T-helper 2 cell treated with Interferon-gamma antibody and Interleukin-4, amounts not matched to agents 5 μg/mL and 100 μg/mL, for 36 hours (primary cell): ENCODE measurements at regions not wholly inside any gene's neighbourhood (a gene's known extent, or its start where the extent isn't known, plus 50 kb on each side); places are given as distances from the start of the nearest gene placed in this dataset.

Experiments used
- DNase-seq: peaks from one replicate; pipeline ENCODE4 v3.0.0; 2021; ENCODE audit warnings: low spot score
- H3K27ac Mint-ChIP-seq: one replicate; pipeline ENCODE4 v1.8.0; 2021; ENCODE audit warnings: mild to moderate bottlenecking, mixed read lengths
- H3K27me3 Mint-ChIP-seq: one replicate; pipeline ENCODE4 v1.8.0; 2021; ENCODE audit warnings: low read depth, mixed read lengths
- H3K36me3 Mint-ChIP-seq: one replicate; pipeline ENCODE4 v1.8.0; 2021; ENCODE audit warnings: low read depth, mixed read lengths
- H3K4me1 Mint-ChIP-seq: one replicate; pipeline ENCODE4 v1.8.0; 2021; ENCODE audit warnings: low read depth, mixed read lengths
- H3K4me3 Mint-ChIP-seq: one replicate; pipeline ENCODE4 v1.8.0; 2022; ENCODE audit warnings: mild to moderate bottlenecking, moderate library complexity, mixed read lengths
- H3K9me3 Mint-ChIP-seq: one replicate; pipeline ENCODE4 v1.8.0; 2021; ENCODE audit warnings: mixed read lengths

- H3K4me3 Mint-ChIP-seq, result no peak overlapping the region
- no peaks in the 10 kb centered on the region for H3K4me1 Mint-ChIP-seq
- H3K27ac Mint-ChIP-seq, result no peak overlapping the region
- no peaks in the 10 kb centered on the region for H3K9me3 Mint-ChIP-seq
- DNase-seq, result no peak
- no peaks in the 10 kb centered on the region for H3K36me3 Mint-ChIP-seq
- H3K27me3 Mint-ChIP-seq, result no peaks in the 10 kb centered on the region
Measured at GRCh38 chr1:188249811-188250210, 1421.1 kb downstream of the PLA2G4A start.

- H3K27ac Mint-ChIP-seq, result no peak overlapping the region
- H3K27me3 Mint-ChIP-seq, result no peaks in the 10 kb centered on the region
Measured at GRCh38 chr1:188251036-188251435, 1422.3 kb downstream of the PLA2G4A start.

GRCh38 chr1:188261849-188262248 is 1433.1 kb downstream of the PLA2G4A start:
- Mint-ChIP-seq H3K27me3 (no peaks in the 10 kb centered on the region), H3K4me3 (no peak overlapping the region), H3K9me3 (peaks cover 31% of the 10 kb centered on the region), H3K4me1 (no peaks in the 10 kb centered on the region), H3K27ac (no peak overlapping the region), H3K36me3 (no peaks in the 10 kb centered on the region)
- DNase-seq, result no peak

More at GRCh38 chr1:188251036-188251435, 1422.3 kb downstream of the PLA2G4A start:
- no peak overlapping the region for H3K4me3 Mint-ChIP-seq
- no peak for DNase-seq
- H3K4me1 Mint-ChIP-seq, result no peaks in the 10 kb centered on the region
- H3K36me3 Mint-ChIP-seq, result no peaks in the 10 kb centered on the region
- H3K9me3 Mint-ChIP-seq, result no peaks in the 10 kb centered on the region

GRCh38 chr1:188269956-188270355 is 1441.2 kb downstream of the PLA2G4A start:
- H3K9me3 Mint-ChIP-seq, result peaks cover 7% of the 10 kb centered on the region
- H3K4me1 Mint-ChIP-seq, result no peaks in the 10 kb centered on the region
- no peak overlapping the region for H3K27ac Mint-ChIP-seq
- no peaks in the 10 kb centered on the region for H3K27me3 Mint-ChIP-seq
- DNase-seq, result no peak
- no peaks in the 10 kb centered on the region for H3K36me3 Mint-ChIP-seq
- H3K4me3 Mint-ChIP-seq, result no peak overlapping the region

- Mint-ChIP-seq H3K4me1 (no peaks in the 10 kb centered on the region), H3K27me3 (no peaks in the 10 kb centered on the region), H3K36me3 (no peaks in the 10 kb centered on the region), H3K4me3 (no peak overlapping the region), H3K27ac (no peak overlapping the region), H3K9me3 (peaks cover 7% of the 10 kb centered on the region)
- DNase-seq, result no peak
Measured at GRCh38 chr1:188270497-188270896, 1441.7 kb downstream of the PLA2G4A start.

- no peaks in the 10 kb centered on the region for H3K4me1 Mint-ChIP-seq
- peaks cover 10% of the 10 kb centered on the region for H3K9me3 Mint-ChIP-seq
- no peak for DNase-seq
- no peaks in the 10 kb centered on the region for H3K36me3 Mint-ChIP-seq
- H3K4me3 Mint-ChIP-seq, result no peak overlapping the region
- no peaks in the 10 kb centered on the region for H3K27me3 Mint-ChIP-seq
- no peak overlapping the region for H3K27ac Mint-ChIP-seq
Measured at GRCh38 chr1:188277771-188278170, 1449.0 kb downstream of the PLA2G4A start.

GRCh38 chr1:188281921-188282320 is 1453.2 kb downstream of the PLA2G4A start:
- H3K27me3 Mint-ChIP-seq, result no peaks in the 10 kb centered on the region
- DNase-seq, result no peak
- peaks cover 10% of the 10 kb centered on the region for H3K9me3 Mint-ChIP-seq
- H3K27ac Mint-ChIP-seq, result no peak overlapping the region
- no peaks in the 10 kb centered on the region for H3K4me1 Mint-ChIP-seq
- H3K36me3 Mint-ChIP-seq, result no peaks in the 10 kb centered on the region
- H3K4me3 Mint-ChIP-seq, result no peak overlapping the region

GRCh38 chr1:188295157-188295556 is 1466.4 kb downstream of the PLA2G4A start:
- H3K27me3 Mint-ChIP-seq, result no peaks in the 10 kb centered on the region
- H3K9me3 Mint-ChIP-seq, result peaks cover 2% of the 10 kb centered on the region
- no peaks in the 10 kb centered on the region for H3K4me1 Mint-ChIP-seq
- H3K36me3 Mint-ChIP-seq, result no peaks in the 10 kb centered on the region
- DNase-seq, result no peak
- H3K4me3 Mint-ChIP-seq, result no peak overlapping the region
- no peak overlapping the region for H3K27ac Mint-ChIP-seq

- no peaks in the 10 kb centered on the region for H3K36me3 Mint-ChIP-seq
- H3K4me3 Mint-ChIP-seq, result no peak overlapping the region
- DNase-seq, result no peak
- no peaks in the 10 kb centered on the region for H3K27me3 Mint-ChIP-seq
- H3K9me3 Mint-ChIP-seq, result peaks cover 12% of the 10 kb centered on the region
- no peak overlapping the region for H3K27ac Mint-ChIP-seq
- no peaks in the 10 kb centered on the region for H3K4me1 Mint-ChIP-seq
Measured at GRCh38 chr1:188302746-188303145, 1474.0 kb downstream of the PLA2G4A start.

- Mint-ChIP-seq H3K36me3 (no peaks in the 10 kb centered on the region), H3K27ac (no peak overlapping the region), H3K9me3 (peaks cover under 1% of the 10 kb centered on the region), H3K27me3 (no peaks in the 10 kb centered on the region), H3K4me1 (no peaks in the 10 kb centered on the region), H3K4me3 (no peak overlapping the region)
- DNase-seq, result no peak
Measured at GRCh38 chr1:188314557-188315137, 1485.9 kb downstream of the PLA2G4A start.

- Mint-ChIP-seq H3K9me3 (no peaks in the 10 kb centered on the region), H3K36me3 (no peaks in the 10 kb centered on the region), H3K4me3 (no peak overlapping the region), H3K27me3 (no peaks in the 10 kb centered on the region), H3K27ac (no peak overlapping the region), H3K4me1 (no peaks in the 10 kb centered on the region)
- DNase-seq, result no peak
Measured at GRCh38 chr1:188317894-188318293, 1489.1 kb downstream of the PLA2G4A start.

GRCh38 chr1:188325211-188325610 is 1496.5 kb downstream of the PLA2G4A start:
- no peak overlapping the region for H3K4me3 Mint-ChIP-seq
- no peaks in the 10 kb centered on the region for H3K4me1 Mint-ChIP-seq
- H3K9me3 Mint-ChIP-seq, result peaks cover 4% of the 10 kb centered on the region
- no peaks in the 10 kb centered on the region for H3K36me3 Mint-ChIP-seq
- no peaks in the 10 kb centered on the region for H3K27me3 Mint-ChIP-seq
- DNase-seq, result no peak
- no peak overlapping the region for H3K27ac Mint-ChIP-seq

- H3K36me3 Mint-ChIP-seq, result no peaks in the 10 kb centered on the region
- H3K27ac Mint-ChIP-seq, result no peak overlapping the region
- DNase-seq, result no peak
- H3K4me3 Mint-ChIP-seq, result no peak overlapping the region
- no peaks in the 10 kb centered on the region for H3K4me1 Mint-ChIP-seq
- peaks cover 7% of the 10 kb centered on the region for H3K9me3 Mint-ChIP-seq
- H3K27me3 Mint-ChIP-seq, result no peaks in the 10 kb centered on the region
Measured at GRCh38 chr1:188343914-188344313, 1515.2 kb downstream of the PLA2G4A start.

- DNase-seq, result no peak
- Mint-ChIP-seq H3K9me3 (peaks cover 10% of the 10 kb centered on the region), H3K27me3 (no peaks in the 10 kb centered on the region)
Measured at GRCh38 chr1:188350104-188350503, 1521.4 kb downstream of the PLA2G4A start.

GRCh38 chr1:188355082-188355481 is 1526.3 kb downstream of the PLA2G4A start:
- Mint-ChIP-seq H3K36me3 (no peaks in the 10 kb centered on the region), H3K4me3 (no peak overlapping the region)

More at GRCh38 chr1:188350104-188350503, 1521.4 kb downstream of the PLA2G4A start:
- H3K4me1 Mint-ChIP-seq, result no peaks in the 10 kb centered on the region
- H3K4me3 Mint-ChIP-seq, result no peak overlapping the region
- no peak overlapping the region for H3K27ac Mint-ChIP-seq
- no peaks in the 10 kb centered on the region for H3K36me3 Mint-ChIP-seq

More at GRCh38 chr1:188355082-188355481, 1526.3 kb downstream of the PLA2G4A start:
- peaks cover 25% of the 10 kb centered on the region for H3K9me3 Mint-ChIP-seq
- no peaks in the 10 kb centered on the region for H3K27me3 Mint-ChIP-seq
- no peak for DNase-seq
- H3K4me1 Mint-ChIP-seq, result no peaks in the 10 kb centered on the region
- H3K27ac Mint-ChIP-seq, result no peak overlapping the region
